HT1080 (cell line): ENCODE measurements at regions not wholly inside any gene's neighbourhood (a gene's known extent, or its start where the extent isn't known, plus 50 kb on each side); places are given as distances from the start of the nearest gene placed in this dataset.
"Not testable (repeated sequence)": the region's sequence is repeated elsewhere in the genome, so short reads cannot be mapped to it uniquely, and the experiment has no call there.

Source experiments
- DNase-seq: peaks from one replicate; pipeline ENCODE4 v3.0.0-alpha.2; 2015; ENCODE audit warnings: low read depth

- not testable (repeated sequence) for DNase-seq
These were observed 353.4 kb downstream of the PTPRU start for GRCh38 chr1:29589716-29590115.

- DNase-seq: peak; percentile 86
These were observed 350.8 kb downstream of the PTPRU start for GRCh38 chr1:29586991-29587745.

GRCh38 chr1:29586215-29586614, 349.9 kb downstream of the PTPRU start:
- no peak for DNase-seq

- DNase-seq: no peak
These were observed 349.3 kb downstream of the PTPRU start for GRCh38 chr1:29585656-29586055.

- no peak for DNase-seq
These were observed 348.9 kb downstream of the PTPRU start for GRCh38 chr1:29585201-29585600.

- DNase-seq: no peak
These were observed 348.5 kb downstream of the PTPRU start for GRCh38 chr1:29584776-29585175.

- DNase-seq: no peak
These were observed 348.0 kb downstream of the PTPRU start for GRCh38 chr1:29584362-29584761.

- DNase-seq: no peak
These were observed 347.4 kb downstream of the PTPRU start for GRCh38 chr1:29583727-29584126.

- no peak for DNase-seq
These were observed 344.9 kb downstream of the PTPRU start for GRCh38 chr1:29581256-29581655.

GRCh38 chr1:29579821-29580425, 343.6 kb downstream of the PTPRU start:
- DNase-seq: peak; percentile 84

GRCh38 chr1:29577512-29577911, 341.2 kb downstream of the PTPRU start:
- no peak for DNase-seq

GRCh38 chr1:29576510-29576909, 340.2 kb downstream of the PTPRU start:
- no peak for DNase-seq

- peak; percentile 62 for DNase-seq
These were observed 339.5 kb downstream of the PTPRU start for GRCh38 chr1:29575826-29576225.

- DNase-seq: no peak
These were observed 339.0 kb downstream of the PTPRU start for GRCh38 chr1:29575277-29575676.

GRCh38 chr1:29574871-29575270, 338.5 kb downstream of the PTPRU start:
- no peak for DNase-seq

GRCh38 chr1:29569971-29570634, 333.8 kb downstream of the PTPRU start:
- peak; percentile 100 for DNase-seq

GRCh38 chr1:29567257-29567656, 330.9 kb downstream of the PTPRU start:
- DNase-seq: no peak

GRCh38 chr1:29565490-29565889, 329.2 kb downstream of the PTPRU start:
- no peak for DNase-seq

GRCh38 chr1:29563571-29563970, 327.2 kb downstream of the PTPRU start:
- peak; percentile 87 for DNase-seq

- peak; percentile 22 for DNase-seq
These were observed 326.8 kb downstream of the PTPRU start for GRCh38 chr1:29563092-29563491.

- DNase-seq: no peak
These were observed 322.7 kb downstream of the PTPRU start for GRCh38 chr1:29559056-29559455.
